ENCODE measurements at regions not wholly inside any gene's neighbourhood (a gene's known extent, or its start where the extent isn't known, plus 50 kb on each side); places are given as distances from the start of the nearest gene placed in this dataset.

- peaks cover 38% of the 10 kb centered on the region for H3K27me3 Mint-ChIP-seq
- ATAC-seq (no peak), DNase-seq (no peak)
- H3K36me3 Mint-ChIP-seq (ENCODE audit: low read depth): no peaks in the 10 kb centered on the region
- H3K4me3 Mint-ChIP-seq: no peak overlapping the region
- H3K4me1 Mint-ChIP-seq: peaks cover 4% of the 10 kb centered on the region
- H3K9me3 ChIP-seq (ENCODE audit: control insufficient read depth, low read length, poor library complexity, severe bottlenecking): no peaks in the 10 kb centered on the region
- no peak overlapping the region for H3K27ac Mint-ChIP-seq
These were observed 58.8 kb upstream of the TRPC3 start for GRCh38 chr4:122010610-122011009.

GRCh38 chr4:122009524-122009923 lies 57.7 kb upstream of the TRPC3 start:
- Mint-ChIP-seq H3K36me3 (ENCODE audit: low read depth) (no peaks in the 10 kb centered on the region), H3K4me1 (peaks cover 4% of the 10 kb centered on the region), H3K4me3 (no peak overlapping the region), H3K27me3 (peaks cover 33% of the 10 kb centered on the region), H3K27ac (no peak overlapping the region)
- H3K9me3 ChIP-seq (ENCODE audit: control insufficient read depth, low read length, poor library complexity, severe bottlenecking): no peaks in the 10 kb centered on the region
- DNase-seq (no peak), ATAC-seq (no peak)

- no peak overlapping the region for H3K4me3 Mint-ChIP-seq
- H3K36me3 Mint-ChIP-seq (ENCODE audit: low read depth): peaks cover 4% of the 10 kb centered on the region
- no peaks in the 10 kb centered on the region for H3K9me3 ChIP-seq (ENCODE audit: control insufficient read depth, low read length, poor library complexity, severe bottlenecking)
- DNase-seq (no peak), ATAC-seq (no peak)
- H3K27ac Mint-ChIP-seq: no peak overlapping the region
- peaks cover 4% of the 10 kb centered on the region for H3K4me1 Mint-ChIP-seq
- H3K27me3 Mint-ChIP-seq: peaks cover 44% of the 10 kb centered on the region
These were observed 55.2 kb upstream of the TRPC3 start for GRCh38 chr4:122007016-122007415.

- DNase-seq (no peak), ATAC-seq (no peak)
- H3K4me3 Mint-ChIP-seq: no peak overlapping the region
- peaks cover 32% of the 10 kb centered on the region for H3K27me3 Mint-ChIP-seq
- H3K36me3 Mint-ChIP-seq (ENCODE audit: low read depth): peaks cover 4% of the 10 kb centered on the region
- H3K9me3 ChIP-seq (ENCODE audit: control insufficient read depth, low read length, poor library complexity, severe bottlenecking): no peaks in the 10 kb centered on the region
- peaks cover 4% of the 10 kb centered on the region for H3K4me1 Mint-ChIP-seq
- H3K27ac Mint-ChIP-seq: no peak overlapping the region
These were observed 53.4 kb upstream of the TRPC3 start for GRCh38 chr4:122005064-122005755.

GRCh38 chr4:122003335-122003734 lies 51.5 kb upstream of the TRPC3 start:
- DNase-seq (no peak), ATAC-seq (peak; percentile 60)
- H3K4me1 Mint-ChIP-seq: peaks cover 4% of the 10 kb centered on the region
- H3K27ac Mint-ChIP-seq: no peak overlapping the region
- no peaks in the 10 kb centered on the region for H3K9me3 ChIP-seq (ENCODE audit: control insufficient read depth, low read length, poor library complexity, severe bottlenecking)
- H3K4me3 Mint-ChIP-seq: no peak overlapping the region
- peaks cover 4% of the 10 kb centered on the region for H3K36me3 Mint-ChIP-seq (ENCODE audit: low read depth)
- peaks cover 30% of the 10 kb centered on the region for H3K27me3 Mint-ChIP-seq

Measured in T-helper 17 cell (primary cell).